SK-N-SH (cell line): ENCODE measurements at regions not wholly inside any gene's neighbourhood (a gene's known extent, or its start where the extent isn't known, plus 50 kb on each side); places are given as distances from the start of the nearest gene placed in this dataset.

ENCODE experiments used
- MEF2A ChIP-seq: IDR thresholded peaks from 2 replicates; pipeline ENCODE4 v1.4.0; 2012; ENCODE audit warnings: low read depth, borderline replicate concordance
- NRF1 ChIP-seq: IDR thresholded peaks from 2 replicates; pipeline ENCODE4 v1.6.1; 2012; ENCODE audit warnings: low read depth, mild to moderate bottlenecking, low read length
- POLR2AphosphoS5 ChIP-seq: IDR thresholded peaks from 2 replicates; pipeline ENCODE4 v1.6.1; 2012; ENCODE audit warnings: low read depth, low read length
- RAD21 ChIP-seq: IDR thresholded peaks from 2 replicates; pipeline ENCODE4 v1.6.1; 2012; ENCODE audit warnings: mild to moderate bottlenecking, low read length
- TF ChIP-seq, protein P1 (sequence below): fragments of 200-600 bp; sonication (generic); IDR thresholded peaks from 2 replicates; pipeline ENCODE4 v1.6.1; 2017; ENCODE audit warnings: antibody characterized with exemption, mild to moderate bottlenecking, moderate library complexity
- TF ChIP-seq, protein P2 (sequence below): fragments of 150-350 bp; IDR thresholded peaks from 2 replicates; pipeline ENCODE4 v1.6.1; 2017; ENCODE audit warnings: antibody characterized with exemption, low read length, low read depth, borderline replicate concordance

DNA sequence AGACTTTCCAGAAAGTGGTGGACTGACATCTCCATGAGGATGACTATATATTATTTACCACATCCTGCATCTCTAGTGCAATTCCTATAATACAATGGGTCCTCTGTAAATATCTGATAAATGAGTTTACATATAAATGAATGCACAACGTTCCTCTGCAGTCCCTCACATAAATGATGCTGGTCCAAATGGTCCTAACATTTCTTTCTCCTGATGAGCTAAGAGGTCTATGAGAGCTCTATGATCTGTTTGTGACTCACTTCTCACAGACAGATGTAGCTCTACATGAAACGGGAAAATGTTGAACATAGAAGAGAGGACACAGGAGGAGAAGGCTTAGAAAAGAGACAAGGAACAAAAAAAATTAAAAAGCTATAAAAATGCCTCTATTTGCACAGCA lies 201.2 kb upstream of the PIK3C3 start:
- TF ChIP-seq, protein P1, sequence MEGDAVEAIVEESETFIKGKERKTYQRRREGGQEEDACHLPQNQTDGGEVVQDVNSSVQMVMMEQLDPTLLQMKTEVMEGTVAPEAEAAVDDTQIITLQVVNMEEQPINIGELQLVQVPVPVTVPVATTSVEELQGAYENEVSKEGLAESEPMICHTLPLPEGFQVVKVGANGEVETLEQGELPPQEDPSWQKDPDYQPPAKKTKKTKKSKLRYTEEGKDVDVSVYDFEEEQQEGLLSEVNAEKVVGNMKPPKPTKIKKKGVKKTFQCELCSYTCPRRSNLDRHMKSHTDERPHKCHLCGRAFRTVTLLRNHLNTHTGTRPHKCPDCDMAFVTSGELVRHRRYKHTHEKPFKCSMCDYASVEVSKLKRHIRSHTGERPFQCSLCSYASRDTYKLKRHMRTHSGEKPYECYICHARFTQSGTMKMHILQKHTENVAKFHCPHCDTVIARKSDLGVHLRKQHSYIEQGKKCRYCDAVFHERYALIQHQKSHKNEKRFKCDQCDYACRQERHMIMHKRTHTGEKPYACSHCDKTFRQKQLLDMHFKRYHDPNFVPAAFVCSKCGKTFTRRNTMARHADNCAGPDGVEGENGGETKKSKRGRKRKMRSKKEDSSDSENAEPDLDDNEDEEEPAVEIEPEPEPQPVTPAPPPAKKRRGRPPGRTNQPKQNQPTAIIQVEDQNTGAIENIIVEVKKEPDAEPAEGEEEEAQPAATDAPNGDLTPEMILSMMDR, result no peak
- TF ChIP-seq MEF2A, result no peak
- no peak for TF ChIP-seq NRF1
- TF ChIP-seq, protein P2, sequence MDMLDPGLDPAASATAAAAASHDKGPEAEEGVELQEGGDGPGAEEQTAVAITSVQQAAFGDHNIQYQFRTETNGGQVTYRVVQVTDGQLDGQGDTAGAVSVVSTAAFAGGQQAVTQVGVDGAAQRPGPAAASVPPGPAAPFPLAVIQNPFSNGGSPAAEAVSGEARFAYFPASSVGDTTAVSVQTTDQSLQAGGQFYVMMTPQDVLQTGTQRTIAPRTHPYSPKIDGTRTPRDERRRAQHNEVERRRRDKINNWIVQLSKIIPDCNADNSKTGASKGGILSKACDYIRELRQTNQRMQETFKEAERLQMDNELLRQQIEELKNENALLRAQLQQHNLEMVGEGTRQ, result no peak
- no peak for TF ChIP-seq RAD21
- no peak for TF ChIP-seq POLR2AphosphoS5
